Hepatocyte (in vitro differentiated cells): ENCODE measurements at regions not wholly inside any gene's neighbourhood (a gene's known extent, or its start where the extent isn't known, plus 50 kb on each side); places are given as distances from the start of the nearest gene placed in this dataset.

Experiments used
- DNase-seq: peaks from one replicate; pipeline ENCODE4 v3.0.0-alpha.2; 2016; ENCODE audit warnings: low spot score
- H2AFZ ChIP-seq: fragments of 200-600 bp; sonication (generic); 2 replicates; pipeline ENCODE4 v1.6.0; 2016; ENCODE audit warnings: antibody characterized with exemption, mild to moderate bottlenecking
- H3K27ac ChIP-seq: fragments of 200-600 bp; sonication (generic); 2 replicates; pipeline ENCODE4 v1.5.1; 2016; ENCODE audit warnings: mild to moderate bottlenecking
- H3K27me3 ChIP-seq: fragments of 200-600 bp; sonication (generic); 2 replicates; pipeline ENCODE4 v1.6.1; 2016
- H3K36me3 ChIP-seq: fragments of 200-600 bp; sonication (generic); replicated peaks from 2 replicates; pipeline ENCODE4 v1.5.1; 2016; ENCODE audit warnings: low read depth; ENCODE audit not compliant: insufficient read depth
- H3K4me1 ChIP-seq: fragments of 200-600 bp; sonication (generic); 2 replicates; pipeline ENCODE4 v1.5.1; 2016; ENCODE audit warnings: mild to moderate bottlenecking, moderate library complexity; ENCODE audit not compliant: insufficient read depth
- H3K4me2 ChIP-seq: fragments of 200-600 bp; sonication (generic); 2 replicates; pipeline ENCODE4 v1.6.0; 2016
- H3K4me3 ChIP-seq: fragments of 200-600 bp; sonication (generic); 2 replicates; pipeline ENCODE4 v1.5.1; 2016; ENCODE audit warnings: mild to moderate bottlenecking
- H3K79me2 ChIP-seq: fragments of 200-600 bp; sonication (generic); 2 replicates; pipeline ENCODE4 v1.6.0; 2017; ENCODE audit warnings: mild to moderate bottlenecking
- H3K9me2 ChIP-seq: fragments of 200-600 bp; sonication (generic); replicated peaks from 2 replicates; pipeline ENCODE4 v1.6.0; 2017; ENCODE audit warnings: mild to moderate bottlenecking; ENCODE audit not compliant: insufficient read depth
- H3K9me3 ChIP-seq: fragments of 200-600 bp; sonication (generic); 2 replicates; pipeline ENCODE4 v1.5.1; 2016; ENCODE audit warnings: low read depth, mild to moderate bottlenecking
- H4K20me1 ChIP-seq: fragments of 200-600 bp; sonication (generic); 2 replicates; pipeline ENCODE4 v1.6.0; 2016; ENCODE audit warnings: mild to moderate bottlenecking; ENCODE audit not compliant: insufficient read depth, poor library complexity, severe bottlenecking
- EZH2 ChIP-seq: fragments of 200-600 bp; sonication (generic); IDR thresholded peaks from 2 replicates; pipeline ENCODE4 v1.6.1; 2016; ENCODE audit warnings: antibody characterized with exemption, mild to moderate bottlenecking, borderline replicate concordance
- EZH2phosphoT487 ChIP-seq: fragments of 200-600 bp; sonication (generic); IDR thresholded peaks from one replicate; pipeline ENCODE4 v1.6.1; 2018; ENCODE audit warnings: antibody characterized with exemption, mild to moderate bottlenecking, low read depth, moderate library complexity; ENCODE audit not compliant: unreplicated experiment, severe bottlenecking
- WGBS: methylation state at CpG from one replicate; pipeline ENCODE4 v1.1.6; 2016; ENCODE audit warnings: low lambda C conversion rate; ENCODE audit errors: missing lambda C conversion rate; 5-methylcytosine and 5-hydroxymethylcytosine counted together
- TF ChIP-seq, protein P1 (sequence below): fragments of 200-600 bp; sonication (generic); IDR thresholded peaks from 2 replicates; pipeline ENCODE4 v1.5.1; 2016; ENCODE audit warnings: antibody characterized with exemption, mild to moderate bottlenecking; ENCODE audit not compliant: poor library complexity

- WGBS, result 79% methylated on average over 4 of the region's 4 CpGs
- H3K9me3 ChIP-seq, result no peaks in the 10 kb centered on the region
- no peak overlapping the region for H2AFZ ChIP-seq
Measured at GRCh38 chr3:177751770-177752169, 554.5 kb upstream of the TBL1XR1 start.

GRCh38 chr3:177752831-177753230 is 555.5 kb upstream of the TBL1XR1 start:
- Histone ChIP-seq H3K9me3 (no peaks in the 10 kb centered on the region), H3K36me3 (no peaks in the 10 kb centered on the region), H3K4me2 (no peak overlapping the region), H4K20me1 (no peaks in the 10 kb centered on the region), H3K27ac (no peak overlapping the region), H3K27me3 (no peaks in the 10 kb centered on the region), H3K4me3 (no peak overlapping the region), H3K4me1 (no peaks in the 10 kb centered on the region), H2AFZ (no peak overlapping the region), H3K9me2 (no peaks in the 10 kb centered on the region), H3K79me2 (no peaks in the 10 kb centered on the region)
- no peak for DNase-seq
- WGBS, result 79% methylated on average over 3 of the region's 3 CpGs
- TF ChIP-seq EZH2 (no peak), EZH2phosphoT487 (no peak)
- TF ChIP-seq, protein P1, sequence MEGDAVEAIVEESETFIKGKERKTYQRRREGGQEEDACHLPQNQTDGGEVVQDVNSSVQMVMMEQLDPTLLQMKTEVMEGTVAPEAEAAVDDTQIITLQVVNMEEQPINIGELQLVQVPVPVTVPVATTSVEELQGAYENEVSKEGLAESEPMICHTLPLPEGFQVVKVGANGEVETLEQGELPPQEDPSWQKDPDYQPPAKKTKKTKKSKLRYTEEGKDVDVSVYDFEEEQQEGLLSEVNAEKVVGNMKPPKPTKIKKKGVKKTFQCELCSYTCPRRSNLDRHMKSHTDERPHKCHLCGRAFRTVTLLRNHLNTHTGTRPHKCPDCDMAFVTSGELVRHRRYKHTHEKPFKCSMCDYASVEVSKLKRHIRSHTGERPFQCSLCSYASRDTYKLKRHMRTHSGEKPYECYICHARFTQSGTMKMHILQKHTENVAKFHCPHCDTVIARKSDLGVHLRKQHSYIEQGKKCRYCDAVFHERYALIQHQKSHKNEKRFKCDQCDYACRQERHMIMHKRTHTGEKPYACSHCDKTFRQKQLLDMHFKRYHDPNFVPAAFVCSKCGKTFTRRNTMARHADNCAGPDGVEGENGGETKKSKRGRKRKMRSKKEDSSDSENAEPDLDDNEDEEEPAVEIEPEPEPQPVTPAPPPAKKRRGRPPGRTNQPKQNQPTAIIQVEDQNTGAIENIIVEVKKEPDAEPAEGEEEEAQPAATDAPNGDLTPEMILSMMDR, result no peak

More at GRCh38 chr3:177751770-177752169, 554.5 kb upstream of the TBL1XR1 start:
- no peaks in the 10 kb centered on the region for H3K4me1 ChIP-seq
- no peak overlapping the region for H3K27ac ChIP-seq
- TF ChIP-seq EZH2 (no peak), EZH2phosphoT487 (no peak)
- TF ChIP-seq, protein P1, result no peak
- H3K79me2 ChIP-seq, result no peaks in the 10 kb centered on the region
- H3K27me3 ChIP-seq, result no peaks in the 10 kb centered on the region
- no peak for DNase-seq
- no peak overlapping the region for H3K4me3 ChIP-seq
- no peak overlapping the region for H3K4me2 ChIP-seq
- no peaks in the 10 kb centered on the region for H3K36me3 ChIP-seq
- no peaks in the 10 kb centered on the region for H3K9me2 ChIP-seq
- H4K20me1 ChIP-seq, result no peaks in the 10 kb centered on the region

DNA sequence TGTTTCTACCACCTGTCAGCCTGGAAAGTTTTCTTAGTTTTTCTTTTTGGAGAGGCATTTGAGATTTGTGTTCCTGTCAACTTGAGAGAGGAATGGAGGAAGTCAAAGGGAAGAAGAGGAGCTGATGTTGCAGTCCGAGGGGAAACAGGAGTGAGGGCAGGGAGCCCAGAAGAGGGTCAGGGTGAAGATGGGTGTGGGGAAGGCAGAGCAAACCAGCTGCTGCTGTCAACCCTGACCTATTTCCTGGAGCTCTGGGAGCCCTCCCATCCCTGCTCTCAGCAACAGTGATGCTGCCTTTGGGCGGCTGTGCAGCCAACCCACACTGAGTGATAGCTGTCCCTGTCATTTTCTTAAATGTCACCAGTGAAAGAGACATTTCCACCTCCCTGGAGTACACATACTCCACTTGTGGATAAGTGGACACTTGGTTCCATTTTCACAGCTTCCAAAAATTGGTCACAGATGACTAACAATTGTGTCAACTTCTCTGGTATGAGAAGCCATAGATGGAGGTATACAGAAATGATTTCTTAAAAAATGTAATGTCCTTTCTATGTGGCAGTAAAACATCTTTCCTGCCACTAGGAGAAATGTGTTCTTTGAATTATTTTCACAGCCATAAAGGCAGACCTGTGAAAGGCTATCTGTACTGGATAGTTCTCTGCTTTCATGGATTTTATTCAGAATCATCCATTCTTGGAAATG is 556.3 kb upstream of the TBL1XR1 start:
- no peak overlapping the region for H2AFZ ChIP-seq
- H3K9me2 ChIP-seq, result no peaks in the 10 kb centered on the region
- H3K27ac ChIP-seq, result no peak overlapping the region
- H3K79me2 ChIP-seq, result no peaks in the 10 kb centered on the region
- H3K36me3 ChIP-seq, result no peaks in the 10 kb centered on the region
- DNase-seq, result no peak
- H3K4me3 ChIP-seq, result no peak overlapping the region
- no peak for TF ChIP-seq EZH2
- TF ChIP-seq, protein P1, result no peak
- TF ChIP-seq EZH2phosphoT487, result no peak
- no peak overlapping the region for H3K4me2 ChIP-seq
- no peaks in the 10 kb centered on the region for H4K20me1 ChIP-seq
- no peaks in the 10 kb centered on the region for H3K4me1 ChIP-seq
- H3K9me3 ChIP-seq, result no peaks in the 10 kb centered on the region
- 75% methylated on average over 2 of the region's 2 CpGs for whole genome bisulfite sequencing
- H3K27me3 ChIP-seq, result no peaks in the 10 kb centered on the region
